GM19372 (cell line): ENCODE measurements at regions not wholly inside any gene's neighbourhood (a gene's known extent, or its start where the extent isn't known, plus 50 kb on each side); places are given as distances from the start of the nearest gene placed in this dataset.

Experiments
- ATAC-seq: cut with Tn5 transposase; IDR thresholded peaks from one replicate; pipeline ENCODE4 v1.9.1; 2021; ENCODE audit warnings: mild to moderate bottlenecking, low read depth, moderate library complexity; ENCODE audit not compliant: unreplicated experiment

DNA sequence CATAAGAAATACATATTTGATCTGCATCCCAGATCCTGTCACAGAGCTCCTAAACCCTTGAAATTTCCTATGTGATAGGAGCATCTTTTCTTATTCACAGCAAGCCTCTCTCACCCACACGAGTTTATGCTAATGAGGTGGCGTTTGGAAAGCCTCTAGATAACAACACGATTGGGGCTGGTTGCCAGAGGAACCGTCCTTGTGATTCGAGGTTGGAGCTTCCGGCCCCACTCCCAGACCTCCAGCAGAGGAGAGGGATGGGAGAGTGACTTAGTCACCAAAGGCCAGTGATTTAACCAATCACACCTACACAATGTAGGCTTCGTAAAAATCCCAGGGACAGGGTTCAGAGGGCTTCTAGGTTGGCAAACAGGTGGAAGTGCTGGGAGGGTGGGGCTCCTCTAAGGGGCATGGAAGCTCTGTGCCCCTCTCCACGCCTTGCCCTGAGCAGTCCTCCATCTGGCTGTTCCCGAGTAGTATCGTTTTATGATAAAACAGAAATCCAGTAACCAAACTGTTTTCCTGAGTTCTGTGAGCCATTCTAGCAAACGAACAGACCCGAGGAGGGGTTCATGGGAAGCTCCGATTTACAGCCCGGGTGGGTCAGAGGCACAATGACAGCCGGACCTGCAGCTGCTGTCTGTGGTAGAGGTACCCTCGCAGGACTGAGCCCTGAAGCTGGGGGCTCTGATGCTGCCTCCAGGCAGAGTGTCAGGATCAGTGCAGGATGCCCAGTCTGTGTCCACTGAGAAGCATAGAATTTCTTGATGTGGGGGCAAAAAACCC is 238.1 kb upstream of the ARID1B start:
- ATAC-seq = no peak

DNA sequence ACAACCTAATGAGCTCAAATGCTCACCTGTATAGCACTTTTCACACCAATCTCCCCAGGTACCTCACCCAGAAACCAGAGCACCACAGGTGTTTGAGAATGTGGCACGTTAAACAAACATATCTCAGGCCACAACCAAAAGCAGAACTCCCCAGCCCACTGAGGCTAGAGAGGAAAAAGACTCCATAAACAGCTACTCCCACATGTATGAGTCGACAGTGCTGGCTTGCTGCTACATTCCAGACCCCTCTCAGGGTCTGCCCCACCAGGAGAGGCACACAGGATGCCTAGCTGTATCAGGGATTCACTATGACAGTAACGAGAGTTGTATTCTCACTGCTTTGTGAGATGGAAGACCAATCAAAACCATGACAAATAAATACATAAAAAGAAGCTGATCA is 242.6 kb upstream of the ARID1B start:
- ATAC-seq = no peak

DNA sequence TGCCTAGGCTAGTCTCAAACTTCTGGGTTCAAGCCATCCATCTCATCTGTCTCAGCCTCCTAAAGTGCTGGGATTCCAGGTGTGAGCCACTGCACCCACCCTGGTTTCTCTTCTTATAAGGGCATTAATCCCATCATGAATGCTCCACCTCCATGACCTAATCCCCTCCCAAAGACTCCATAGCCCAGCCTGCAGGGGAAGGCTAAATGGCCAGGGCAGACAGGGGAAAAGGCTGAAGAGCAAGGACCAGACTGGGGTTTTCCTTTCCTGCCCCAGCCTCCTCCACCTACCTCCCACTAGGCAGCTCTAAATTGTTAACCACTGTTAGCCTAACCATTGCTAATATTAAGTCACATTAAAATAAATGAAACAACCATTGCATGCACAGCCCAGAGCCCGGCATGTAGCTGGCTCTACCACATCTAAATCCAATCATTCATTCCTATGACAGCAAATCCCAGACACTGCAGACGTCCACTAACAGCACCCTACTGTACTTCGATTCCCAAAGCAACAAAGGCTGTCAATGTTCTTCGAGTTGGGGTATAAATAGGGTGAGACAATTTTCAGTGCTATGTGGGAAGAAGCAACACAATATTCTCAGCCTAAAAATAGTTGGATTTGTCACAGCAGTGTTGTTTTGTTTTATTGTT is 243.2 kb upstream of the ARID1B start:
- no peak for ATAC-seq

DNA sequence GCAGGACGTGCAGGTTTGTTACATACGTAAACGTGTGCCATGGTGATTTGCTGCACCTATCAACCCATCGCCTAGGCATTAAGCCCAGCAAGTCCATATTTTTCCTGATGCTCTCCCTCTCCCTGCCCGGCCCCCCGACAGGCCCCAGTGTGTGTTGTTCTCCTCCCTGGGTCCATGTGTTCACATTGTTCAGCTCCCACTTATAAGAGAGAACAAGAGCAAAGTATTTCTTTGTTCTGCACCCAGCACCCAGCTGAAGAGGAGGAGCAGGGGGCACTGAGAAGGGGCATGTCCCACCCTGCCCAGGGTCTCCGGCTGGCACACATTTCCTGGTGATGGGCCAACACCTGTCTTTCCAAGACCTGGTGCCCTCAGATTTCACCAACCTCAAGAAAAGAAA is 251.1 kb upstream of the ARID1B start:
- ATAC-seq = no peak

DNA sequence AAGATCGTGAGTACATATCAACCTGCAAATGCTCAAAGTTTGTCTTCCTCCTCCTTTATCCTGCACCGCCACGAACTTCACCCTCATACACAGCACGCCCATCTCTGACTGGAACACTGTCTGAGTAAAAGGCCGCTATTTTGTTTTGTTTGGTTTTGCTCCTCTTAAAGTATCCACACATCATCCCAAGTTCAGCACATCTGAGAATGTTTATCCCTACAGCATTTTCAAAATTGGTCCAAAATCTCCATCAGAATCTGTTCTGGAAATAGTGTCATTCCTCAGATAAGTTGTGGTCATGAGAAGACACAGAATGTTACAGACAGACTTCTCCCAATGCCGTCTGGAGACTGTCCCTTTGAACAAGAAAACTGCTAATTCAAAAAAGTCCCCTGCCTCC is 251.6 kb upstream of the ARID1B start:
- ATAC-seq = no peak

DNA sequence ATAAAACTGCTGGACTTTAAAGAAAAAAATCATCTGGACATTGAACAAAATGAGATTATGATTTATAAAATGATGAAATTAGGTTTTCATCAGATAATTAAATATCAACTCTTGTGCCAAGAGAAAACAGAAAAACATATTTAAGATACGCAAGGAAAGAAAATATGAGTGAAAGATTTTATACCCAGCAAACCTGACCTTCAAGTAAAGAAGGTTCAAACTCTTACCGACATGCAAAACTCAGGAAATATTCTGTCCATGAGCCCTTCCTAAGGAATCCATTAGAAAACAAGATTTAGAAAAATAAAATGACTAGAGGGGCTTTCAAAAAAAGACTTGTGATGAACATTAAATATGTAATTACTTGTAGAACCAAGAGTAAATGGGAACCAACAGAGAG is 257.2 kb upstream of the ARID1B start:
- ATAC-seq = no peak

DNA sequence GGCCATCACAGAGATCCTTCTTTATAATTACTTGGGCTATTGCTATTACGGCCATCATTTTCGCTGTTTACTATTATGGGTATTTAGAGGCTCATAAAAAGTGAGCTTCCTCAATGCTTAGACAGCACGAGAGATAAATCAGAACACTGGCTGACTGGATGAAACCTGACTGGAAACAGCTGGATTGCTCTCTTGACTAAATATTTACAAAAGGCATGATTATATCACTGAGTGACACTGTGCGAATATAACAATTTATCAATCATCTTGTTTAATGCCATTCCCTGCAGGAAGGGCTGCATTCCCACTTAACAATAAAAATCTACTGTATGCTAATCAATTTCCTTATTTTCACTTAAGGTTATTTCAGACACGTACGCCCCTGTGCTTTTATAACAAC is 260.1 kb upstream of the ARID1B start:
- ATAC-seq = no peak

DNA sequence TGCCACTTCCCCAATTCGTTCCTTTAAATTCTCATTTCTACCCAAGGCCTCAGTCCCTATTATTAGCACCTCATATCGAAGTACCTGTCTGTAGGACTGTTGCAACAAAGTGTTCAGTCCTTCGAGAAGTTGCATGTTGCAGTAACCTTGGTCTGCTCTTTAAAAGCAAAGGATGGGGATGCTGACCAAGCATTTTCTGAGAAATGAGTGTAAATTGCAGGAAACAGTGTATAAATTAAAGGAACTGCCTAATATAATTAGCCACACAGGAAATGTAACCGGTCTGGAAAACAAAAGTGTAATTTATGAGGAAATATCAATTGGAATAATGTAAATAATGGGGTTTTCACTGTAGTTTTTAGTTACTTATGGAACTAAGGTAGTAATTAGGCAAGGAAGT is 261.9 kb upstream of the ARID1B start:
- no peak for ATAC-seq

DNA sequence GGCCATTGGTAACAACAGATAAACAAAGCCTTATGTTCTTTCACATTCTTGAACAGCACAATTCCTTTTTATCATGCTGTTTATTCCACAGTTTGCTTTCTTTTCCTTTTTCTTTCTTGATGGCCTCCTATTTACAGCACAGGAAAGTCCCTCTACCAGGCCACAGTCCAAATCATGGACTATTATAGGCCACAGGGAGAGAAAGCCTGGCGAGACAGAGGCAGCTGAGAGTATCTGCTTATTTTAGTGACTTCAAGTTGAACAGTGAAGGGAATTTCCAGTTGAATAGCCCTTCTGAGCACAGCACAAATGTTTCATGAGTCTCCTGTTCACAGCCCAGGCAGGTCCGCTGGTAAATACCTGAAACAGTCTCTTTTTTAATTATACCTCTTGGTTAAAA is 263.7 kb upstream of the ARID1B start:
- ATAC-seq = no peak

DNA sequence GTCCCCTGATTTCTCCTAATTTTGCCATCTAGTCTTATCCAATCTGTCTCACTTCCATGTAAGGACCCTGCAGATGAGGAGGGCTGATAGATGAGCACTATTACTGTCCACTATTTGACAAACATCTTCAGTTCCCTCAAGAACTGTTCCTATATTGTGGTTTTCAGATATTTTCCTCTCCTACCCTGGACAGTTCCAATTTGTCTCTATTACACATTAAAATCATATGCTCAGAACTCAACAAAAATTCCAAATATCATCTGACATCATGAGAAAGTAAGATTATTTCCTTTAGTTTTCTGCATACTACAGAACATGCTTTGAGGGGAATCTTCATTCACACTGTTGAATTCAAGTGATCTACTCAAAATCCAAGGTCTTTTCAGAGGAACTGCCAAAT is 265.6 kb upstream of the ARID1B start:
- no peak for ATAC-seq

DNA sequence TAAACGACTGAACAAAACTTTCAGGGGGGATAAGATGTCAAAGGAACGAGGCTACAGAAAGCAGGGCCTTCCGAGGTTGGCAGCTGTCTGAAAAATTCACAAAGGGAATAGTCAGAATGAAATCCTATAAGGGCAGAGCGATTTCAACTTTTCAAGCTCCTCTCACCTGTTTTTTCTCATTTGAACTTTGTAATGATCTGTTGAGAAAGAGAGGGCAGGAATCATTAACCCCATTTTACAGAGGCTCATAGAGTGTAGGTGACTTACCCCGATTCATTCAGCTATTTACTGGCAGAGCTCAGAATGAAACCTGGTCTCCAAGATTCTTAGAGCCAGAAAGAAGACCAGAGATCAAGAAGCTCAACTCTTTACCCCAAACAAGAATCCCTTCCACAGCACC is 266.1 kb upstream of the ARID1B start:
- ATAC-seq = no peak

DNA sequence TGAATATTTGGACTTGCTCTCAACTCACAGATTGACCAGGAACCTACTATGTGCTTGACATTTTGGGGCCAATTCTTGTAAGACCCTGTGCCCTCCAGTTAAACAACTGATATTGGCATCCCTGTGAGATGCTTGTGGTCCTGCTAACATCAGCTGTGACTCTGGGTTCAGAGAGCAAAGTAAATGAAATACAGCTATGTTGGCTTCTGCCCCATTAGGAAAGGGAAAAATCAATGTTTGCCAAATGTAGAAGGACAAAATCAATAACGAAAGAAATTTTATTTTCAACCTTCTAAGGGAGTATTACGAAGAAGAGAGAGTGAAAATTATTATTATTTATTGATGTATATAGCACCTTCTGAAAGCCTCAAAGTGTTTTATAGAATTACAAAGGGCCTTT is 266.9 kb upstream of the ARID1B start:
- no peak for ATAC-seq

DNA sequence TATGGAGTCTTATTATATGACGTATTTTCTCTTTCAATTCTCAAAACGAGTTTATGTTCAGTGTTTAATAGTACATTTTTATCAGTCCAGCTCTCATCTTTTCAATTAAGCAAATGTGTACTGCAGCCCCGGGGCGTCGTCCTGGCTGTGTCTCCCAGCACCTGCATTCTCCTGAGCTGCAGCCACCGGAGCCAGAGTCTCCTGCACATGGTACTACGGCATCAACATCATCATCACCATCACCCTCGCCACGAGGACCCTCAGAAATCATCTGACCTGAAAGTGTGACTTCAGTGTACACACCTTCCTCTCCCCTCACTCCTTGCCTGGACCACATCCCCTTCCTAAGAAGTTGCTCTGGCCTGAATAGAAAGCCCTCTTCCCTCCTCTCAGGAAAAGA is 267.7 kb upstream of the ARID1B start:
- no peak for ATAC-seq

DNA sequence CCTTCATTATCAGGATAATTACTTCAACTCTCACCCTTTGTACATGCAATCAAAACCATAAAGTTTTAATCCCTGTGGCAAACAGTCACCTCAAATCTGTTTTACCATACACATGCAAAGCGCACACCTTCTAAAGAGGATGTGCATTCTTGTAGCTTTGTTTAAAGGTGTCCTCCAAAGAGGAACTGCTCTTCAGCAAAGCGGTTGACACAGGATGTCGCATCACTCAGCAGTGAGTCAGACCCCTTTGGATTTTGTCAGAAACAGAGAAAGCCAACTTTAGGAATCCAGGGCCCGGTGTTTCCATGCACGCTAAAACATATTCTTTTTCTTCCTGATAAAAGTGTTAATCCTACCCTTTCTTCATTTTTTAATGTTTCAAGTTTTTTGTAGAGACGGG is 268.3 kb upstream of the ARID1B start:
- ATAC-seq = no peak

DNA sequence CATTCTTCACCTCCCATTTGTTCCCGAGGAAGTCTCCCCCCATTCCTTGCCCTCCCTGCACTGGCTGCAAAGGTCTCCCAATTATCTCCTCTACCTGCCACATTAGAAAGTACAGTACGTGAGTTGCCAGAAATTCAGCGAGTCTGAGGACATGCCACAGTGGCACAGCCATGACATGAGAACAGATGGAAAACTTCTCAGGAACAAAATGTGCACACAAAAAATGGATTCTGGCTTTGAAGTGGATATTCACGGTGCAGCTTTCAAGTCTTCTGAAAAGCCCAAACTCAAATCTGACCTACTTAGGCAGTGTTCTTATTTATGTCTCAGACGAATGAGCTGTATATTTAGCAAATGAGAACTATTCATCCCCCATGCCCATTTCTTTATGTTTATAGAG is 269.1 kb upstream of the ARID1B start:
- ATAC-seq = no peak

DNA sequence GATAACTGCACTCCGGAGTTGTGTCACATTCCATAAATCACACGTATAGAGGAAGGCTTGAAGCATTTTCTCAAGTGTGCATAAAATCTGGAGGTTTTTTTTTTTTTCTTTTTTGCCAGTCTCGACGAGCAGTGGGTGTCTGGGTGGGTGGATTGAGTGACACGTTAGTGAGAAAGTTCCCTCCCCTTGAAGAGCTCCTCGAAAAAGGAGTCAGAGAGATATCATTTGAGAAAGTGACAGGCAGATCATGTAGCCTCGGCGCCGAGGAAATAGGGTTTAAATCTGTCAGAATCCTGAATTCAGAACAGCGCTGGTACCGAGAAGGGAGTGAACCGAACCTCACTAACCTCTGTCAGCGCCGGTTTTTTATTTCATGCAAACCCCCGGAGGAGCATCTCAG is 269.5 kb upstream of the ARID1B start:
- no peak for ATAC-seq

DNA sequence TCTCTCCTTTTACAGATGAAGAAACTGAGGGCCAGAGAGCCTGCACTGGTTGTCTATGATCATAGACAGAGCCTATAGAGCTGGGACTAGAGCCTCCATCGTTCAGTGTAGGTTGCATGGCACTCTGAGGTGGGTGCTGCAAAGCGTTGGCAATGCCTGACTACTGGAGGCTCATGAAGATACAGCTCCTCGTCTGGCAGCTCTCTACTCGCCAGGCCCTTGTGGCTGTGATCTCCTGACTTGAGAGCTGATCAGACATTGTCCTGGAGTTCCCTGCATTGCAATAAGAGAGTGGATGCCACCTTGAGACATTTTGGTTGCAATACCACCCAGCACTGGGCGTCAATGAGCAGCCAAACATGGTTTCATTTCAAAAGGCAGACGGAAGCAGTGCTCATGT is 270.1 kb upstream of the ARID1B start:
- no peak for ATAC-seq

DNA sequence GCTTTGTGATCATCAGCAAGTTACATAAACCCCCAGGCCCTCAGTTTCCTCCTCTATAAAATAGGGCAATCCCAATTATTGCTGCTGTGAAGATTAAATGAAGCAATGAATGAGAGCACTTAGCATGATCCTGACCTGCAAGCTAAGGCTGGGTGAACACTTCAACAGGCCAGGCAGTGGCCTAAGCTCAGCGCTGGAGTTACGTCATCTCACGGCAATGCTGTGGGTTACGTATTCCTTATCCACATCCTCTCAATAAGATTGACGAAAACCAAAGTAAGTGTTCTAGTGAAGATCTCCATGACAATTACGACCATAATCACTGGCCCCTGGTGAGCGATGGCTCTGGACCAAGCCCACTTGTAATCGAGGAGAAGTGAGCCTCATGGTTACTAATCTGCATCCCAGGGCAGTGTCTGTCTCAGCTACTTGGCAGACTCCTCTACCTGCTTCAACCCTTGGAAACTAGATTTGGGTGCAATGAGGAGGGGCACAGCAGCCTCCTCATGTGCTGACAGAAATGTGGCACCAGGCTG is 274.1 kb upstream of the ARID1B start:
- no peak for ATAC-seq

DNA sequence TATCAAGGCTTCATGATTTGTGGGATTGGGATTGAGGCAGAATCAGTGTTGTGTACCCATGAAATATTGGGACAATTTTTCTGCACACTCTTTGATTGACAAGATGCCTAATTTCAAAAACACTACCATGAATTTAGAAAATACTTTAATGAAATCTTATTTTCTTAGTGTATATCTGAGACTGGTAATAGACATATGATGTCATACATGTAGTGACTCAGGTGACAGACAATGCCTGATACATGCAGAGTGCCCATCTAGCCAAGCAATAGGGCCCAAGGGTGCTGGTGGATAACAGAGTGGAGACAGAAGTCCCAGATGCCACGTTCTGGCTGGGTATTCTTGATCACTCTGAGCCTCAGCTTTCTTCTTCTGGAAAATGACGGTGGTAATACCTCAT is 279.6 kb upstream of the ARID1B start:
- ATAC-seq = no peak

DNA sequence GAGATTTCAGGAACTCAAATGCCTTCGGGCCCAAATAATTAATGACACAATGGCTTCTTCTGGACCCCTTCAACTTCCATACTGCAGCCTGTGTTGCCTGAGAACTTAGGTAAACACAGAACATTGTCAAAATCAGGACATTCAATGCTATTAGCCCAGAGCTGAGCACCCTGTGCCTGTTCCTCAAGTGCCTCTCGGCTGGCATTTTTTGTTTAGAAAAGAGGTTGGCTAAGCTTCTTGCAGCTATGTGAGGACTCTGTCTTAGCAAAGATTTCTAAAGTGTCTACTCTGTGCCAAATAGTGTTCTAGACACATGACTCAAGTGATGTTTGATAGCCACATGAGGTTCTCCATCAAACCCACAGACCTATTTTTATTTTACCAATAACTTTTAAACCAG is 289.3 kb upstream of the ARID1B start:
- no peak for ATAC-seq

DNA sequence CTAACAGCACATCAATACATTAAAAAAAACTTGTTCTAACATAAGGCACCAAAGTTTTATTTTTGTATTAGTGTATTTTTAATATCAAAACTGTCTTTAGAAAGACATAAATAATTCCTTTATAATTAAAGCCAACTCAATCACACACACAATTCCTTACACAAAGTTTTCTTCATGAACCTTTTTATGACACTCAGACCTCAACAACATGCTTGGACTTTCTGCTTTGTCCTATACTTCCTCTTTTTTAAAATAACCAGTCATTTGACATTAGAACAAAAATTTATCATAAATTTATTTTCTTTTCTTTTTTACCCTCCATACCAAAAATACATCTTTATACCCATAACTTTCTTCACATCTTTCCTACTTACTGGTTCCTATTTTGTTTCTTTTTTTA is 292.0 kb upstream of the ARID1B start:
- no peak for ATAC-seq

DNA sequence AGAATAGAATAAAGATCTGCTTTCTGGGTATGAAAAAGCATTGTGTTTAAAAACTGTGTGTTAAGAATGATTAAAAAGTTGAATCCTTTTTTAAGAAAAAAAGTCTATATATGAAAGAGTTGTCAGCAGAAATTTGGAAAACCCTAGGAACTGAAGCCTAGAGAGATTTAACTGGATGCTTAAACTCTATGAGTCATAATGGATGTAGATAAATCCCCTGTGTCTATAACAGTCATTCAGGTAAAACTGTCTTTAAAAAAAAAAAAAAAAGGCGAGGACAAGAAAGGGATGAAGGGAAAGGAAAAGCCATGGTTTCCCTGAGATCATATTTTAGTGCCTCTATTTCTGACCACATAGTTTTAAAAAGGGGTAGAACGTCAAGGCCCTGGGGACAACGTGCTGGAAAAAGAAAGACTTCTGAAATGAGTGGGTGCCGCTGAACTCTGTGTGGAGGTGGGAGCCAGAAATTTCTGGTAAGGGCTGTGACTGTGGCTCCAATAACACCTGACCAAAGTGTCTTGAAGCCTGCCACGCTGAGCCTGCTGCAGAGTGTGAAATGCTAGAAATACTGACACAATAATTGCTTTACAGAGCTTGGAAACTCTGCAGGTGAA is 302.6 kb upstream of the ARID1B start:
- ATAC-seq = peak; percentile 68
